GM23338 (cell line): ENCODE measurements at regions not wholly inside any gene's neighbourhood (a gene's known extent, or its start where the extent isn't known, plus 50 kb on each side); places are given as distances from the start of the nearest gene placed in this dataset.

Experiments used
- ATAC-seq: fragments of 200-7000 bp; cut with Tn5 transposase; 3 replicates; pipeline ENCODE4 v1.9.1; 2020
- DNase-seq: peaks from one replicate; pipeline ENCODE4 v3.0.0-alpha.2; 2015; ENCODE audit warnings: low spot score
- H2AFZ ChIP-seq: fragments of 200-600 bp; sonication (generic); 2 replicates; pipeline ENCODE4 v1.8.0; 2016; ENCODE audit warnings: antibody characterized with exemption, mild to moderate bottlenecking, moderate library complexity
- H3F3A ChIP-seq: fragments of 200-600 bp; sonication (generic); replicated peaks from 2 replicates; pipeline ENCODE4 v1.8.0; 2017; ENCODE audit warnings: antibody characterized with exemption, mixed run types, low read depth
- H3K27ac ChIP-seq: fragments of 200-600 bp; sonication (generic); 2 replicates; pipeline ENCODE4 v1.6.1; 2016; ENCODE audit warnings: low read depth
- H3K27me3 ChIP-seq: fragments of 200-600 bp; sonication (generic); 2 replicates; pipeline ENCODE4 v1.8.0; 2016; ENCODE audit warnings: mild to moderate bottlenecking, mixed run types, moderate library complexity; ENCODE audit not compliant: insufficient read depth
- H3K36me3 ChIP-seq: fragments of 200-600 bp; sonication (generic); 2 replicates; pipeline ENCODE4 v1.8.0; 2016; ENCODE audit warnings: mild to moderate bottlenecking; ENCODE audit not compliant: insufficient read depth
- H3K4me1 ChIP-seq: fragments of 200-600 bp; sonication (generic); 2 replicates; pipeline ENCODE4 v1.8.0; 2016; ENCODE audit warnings: mild to moderate bottlenecking, moderate library complexity; ENCODE audit not compliant: insufficient read depth
- H3K4me2 ChIP-seq: fragments of 200-600 bp; sonication (generic); 2 replicates; pipeline ENCODE4 v1.7.1; 2017; ENCODE audit warnings: mixed run types
- H3K4me3 ChIP-seq: fragments of 200-600 bp; sonication (generic); 2 replicates; pipeline ENCODE4 v1.6.1; 2016; ENCODE audit warnings: mixed run types
- H3K79me2 ChIP-seq: fragments of 200-600 bp; sonication (generic); replicated peaks from 2 replicates; pipeline ENCODE4 v1.8.0; 2017; ENCODE audit warnings: mild to moderate bottlenecking; ENCODE audit not compliant: insufficient read depth
- H3K9me2 ChIP-seq: fragments of 200-600 bp; sonication (generic); 2 replicates; pipeline ENCODE4 v1.8.0; 2017; ENCODE audit not compliant: insufficient read depth
- H4K20me1 ChIP-seq: fragments of 200-600 bp; sonication (generic); replicated peaks from 2 replicates; pipeline ENCODE4 v1.8.0; 2017; ENCODE audit warnings: mild to moderate bottlenecking; ENCODE audit not compliant: insufficient read depth
- H3K27ac Mint-ChIP-seq: 2 replicates; pipeline ENCODE4 v1.8.0; 2020; ENCODE audit warnings: inconsistent platforms, mild to moderate bottlenecking, moderate library complexity, mixed read lengths
- H3K27me3 Mint-ChIP-seq: 3 replicates; pipeline ENCODE4 v1.8.0; 2022; ENCODE audit warnings: low read depth, mild to moderate bottlenecking, moderate library complexity, mixed read lengths, inconsistent platforms; ENCODE audit not compliant: insufficient read depth, poor library complexity
- H3K36me3 Mint-ChIP-seq: 3 replicates; pipeline ENCODE4 v1.8.0; 2021; ENCODE audit warnings: low read depth, mild to moderate bottlenecking, inconsistent platforms, moderate library complexity, mixed read lengths
- H3K4me1 Mint-ChIP-seq: 3 replicates; pipeline ENCODE4 v1.8.0; 2020; ENCODE audit warnings: mild to moderate bottlenecking, inconsistent platforms, mixed read lengths
- H3K4me3 Mint-ChIP-seq: 3 replicates; pipeline ENCODE4 v1.8.0; 2021; ENCODE audit warnings: moderate library complexity, mild to moderate bottlenecking, inconsistent platforms, mixed read lengths
- H3K9me3 Mint-ChIP-seq: 3 replicates; pipeline ENCODE4 v1.8.0; 2020; ENCODE audit warnings: moderate library complexity, mild to moderate bottlenecking, inconsistent platforms, mixed read lengths
- CREB1 ChIP-seq: fragments of 250-450 bp; sonication (Bioruptor Pico); IDR thresholded peaks from 2 replicates; pipeline ENCODE4 v1.5.0; 2020; ENCODE audit warnings: low read depth, mild to moderate bottlenecking, moderate library complexity
- CTCF ChIP-seq, 2 experiments: fragments of 200-600 bp in 1 of 2; sonication (generic) in 1 of 2; conservative IDR thresholded peaks; 2 replicates each; pipeline versions ENCODE4 v1.5.1 to v1.6.1; 2016 to 2017; ENCODE audit warnings: antibody characterized with exemption in 2 of 2, low read depth in 2 of 2, mild to moderate bottlenecking in 2 of 2, moderate library complexity in 1 of 2
- EZH2 ChIP-seq: fragments of 200-600 bp; sonication (generic); IDR thresholded peaks from one replicate; pipeline ENCODE4 v1.8.0; 2017; ENCODE audit warnings: antibody characterized with exemption, mild to moderate bottlenecking, low read depth; ENCODE audit not compliant: unreplicated experiment
- EZH2phosphoT487 ChIP-seq: fragments of 200-600 bp; sonication (generic); IDR thresholded peaks from one replicate; pipeline ENCODE4 v1.8.1; 2018; ENCODE audit warnings: antibody characterized with exemption; ENCODE audit not compliant: unreplicated experiment
- JUNB ChIP-seq: IDR thresholded peaks from one replicate; pipeline ENCODE4 v1.6.1; 2016; ENCODE audit warnings: antibody characterized with exemption; ENCODE audit not compliant: unreplicated experiment
- REST ChIP-seq: IDR thresholded peaks from one replicate; pipeline ENCODE4 v1.6.1; 2018; ENCODE audit warnings: antibody characterized with exemption; ENCODE audit not compliant: unreplicated experiment
- ZNF114 ChIP-seq: fragments of 250-450 bp; sonication (Bioruptor Pico); IDR thresholded peaks from 2 replicates; pipeline ENCODE4 v1.5.0; 2020; ENCODE audit warnings: mild to moderate bottlenecking, moderate library complexity
- ZNF331 ChIP-seq: fragments of 250-450 bp; sonication (Bioruptor Pico); IDR thresholded peaks from 2 replicates; pipeline ENCODE4 v1.5.0; 2020; ENCODE audit warnings: low read depth, mild to moderate bottlenecking, moderate library complexity

- H4K20me1 ChIP-seq: no peaks in the 10 kb centered on the region
- Mint-ChIP-seq H3K4me1 (no peaks in the 10 kb centered on the region), H3K27me3 (no peaks in the 10 kb centered on the region), H3K4me3 (no peak overlapping the region), H3K36me3 (no peaks in the 10 kb centered on the region), H3K9me3 (no peaks in the 10 kb centered on the region; the same call in 2 of the 3 replicates), H3K27ac (no peak overlapping the region)
- H3K4me3 ChIP-seq: no peak overlapping the region
- no peaks in the 10 kb centered on the region; the same call in 1 of the 2 replicates for H3K9me2 ChIP-seq
- H3F3A ChIP-seq: no peaks in the 10 kb centered on the region
- no peak overlapping the region for H2AFZ ChIP-seq
- no peaks in the 10 kb centered on the region for H3K79me2 ChIP-seq
- no peak for TF ChIP-seq EZH2
- peak; percentile 12 to 49; a peak in 2 of 4 replicates for TF ChIP-seq CTCF (conservative IDR thresholded peaks at IDR 0.05; ENCODE audit: low read depth in 2 of 2)
- no peak for TF ChIP-seq EZH2phosphoT487
- ATAC-seq: peak; percentile 28; the same call in 1 of the 3 replicates
- no peaks in the 10 kb centered on the region for H3K36me3 ChIP-seq
- no peak overlapping the region for H3K27ac ChIP-seq
- no peak overlapping the region for H3K4me2 ChIP-seq
- peak; percentile 43 for DNase-seq
- no peaks in the 10 kb centered on the region for H3K27me3 ChIP-seq
- H3K4me1 ChIP-seq: no peaks in the 10 kb centered on the region
Observed at GRCh38 chr5:10133830-10134229, 115.9 kb downstream of the ATPSCKMT start.

- Histone ChIP-seq H2AFZ (0 out of 2 replicates have a peak overlapping the region, but pooled peaks have one; percentile 15), H3K27me3 (no peaks in the 10 kb centered on the region), H3K27ac (no peak overlapping the region), H3K9me2 (no peaks in the 10 kb centered on the region; the same call in 1 of the 2 replicates), H4K20me1 (no peaks in the 10 kb centered on the region), H3K4me3 (no peak overlapping the region), H3F3A (no peaks in the 10 kb centered on the region), H3K4me2 (no peak overlapping the region), H3K36me3 (no peaks in the 10 kb centered on the region), H3K4me1 (no peaks in the 10 kb centered on the region), H3K79me2 (no peaks in the 10 kb centered on the region)
- ATAC-seq: no peak
- Mint-ChIP-seq H3K4me1 (no peaks in the 10 kb centered on the region), H3K4me3 (no peak overlapping the region), H3K27me3 (no peaks in the 10 kb centered on the region), H3K36me3 (no peaks in the 10 kb centered on the region), H3K9me3 (no peaks in the 10 kb centered on the region; the same call in 1 of the 3 replicates), H3K27ac (no peak overlapping the region)
- no peak for TF ChIP-seq EZH2
- no peak for DNase-seq
Observed at GRCh38 chr5:10130881-10131280, 118.8 kb downstream of the ATPSCKMT start.

- no peaks in the 10 kb centered on the region for H3K79me2 ChIP-seq
- Mint-ChIP-seq H3K36me3 (no peaks in the 10 kb centered on the region), H3K4me1 (no peaks in the 10 kb centered on the region), H3K27ac (no peak overlapping the region), H3K9me3 (no peaks in the 10 kb centered on the region; the same call in 2 of the 3 replicates), H3K4me3 (no peak overlapping the region), H3K27me3 (peaks cover 7% of the 10 kb centered on the region)
- no peak overlapping the region for H2AFZ ChIP-seq
- no peaks in the 10 kb centered on the region for H3K36me3 ChIP-seq
- no peak for TF ChIP-seq EZH2phosphoT487
- TF ChIP-seq ZNF331 (CRISPR knock-in tag): no peak
- TF ChIP-seq ZNF114 (CRISPR knock-in tag): no peak
- TF ChIP-seq EZH2: no peak
- no peak for TF ChIP-seq REST
- no peak for TF ChIP-seq JUNB
- no peak for TF ChIP-seq CREB1 (CRISPR knock-in tag)
- TF ChIP-seq CTCF (conservative IDR thresholded peaks at IDR 0.05; ENCODE audit: low read depth in 2 of 2): no peak
- ATAC-seq (no peak), DNase-seq (no peak)
- H3K9me2 ChIP-seq: no peaks in the 10 kb centered on the region
- H3K27ac ChIP-seq: no peak overlapping the region
- no peaks in the 10 kb centered on the region for H3F3A ChIP-seq
- no peak overlapping the region for H3K4me3 ChIP-seq
- H3K27me3 ChIP-seq: no peaks in the 10 kb centered on the region
- H3K4me2 ChIP-seq: no peak overlapping the region
- H4K20me1 ChIP-seq: no peaks in the 10 kb centered on the region
- no peaks in the 10 kb centered on the region for H3K4me1 ChIP-seq
Observed at GRCh38 chr5:10126900-10127299, 122.8 kb downstream of the ATPSCKMT start.
